Fibroblast of the aortic adventitia (primary cell): ENCODE measurements at regions not wholly inside any gene's neighbourhood (a gene's known extent, or its start where the extent isn't known, plus 50 kb on each side); places are given as distances from the start of the nearest gene placed in this dataset.

ENCODE experiments used
- DNase-seq: peaks from one replicate; pipeline ENCODE4 v3.0.0-alpha.2; 2010; ENCODE audit warnings: low read depth
- H3K4me3 ChIP-seq: 2 replicates; pipeline ENCODE4 v1.5.1; 2011; ENCODE audit warnings: low read depth, mild to moderate bottlenecking, control low read depth, low read length, moderate library complexity
- CTCF ChIP-seq: IDR thresholded peaks from 2 replicates; pipeline ENCODE4 v1.5.1; 2011; ENCODE audit warnings: mild to moderate bottlenecking, low read length, control low read depth, inconsistent platforms; ENCODE audit not compliant: insufficient read depth

DNA sequence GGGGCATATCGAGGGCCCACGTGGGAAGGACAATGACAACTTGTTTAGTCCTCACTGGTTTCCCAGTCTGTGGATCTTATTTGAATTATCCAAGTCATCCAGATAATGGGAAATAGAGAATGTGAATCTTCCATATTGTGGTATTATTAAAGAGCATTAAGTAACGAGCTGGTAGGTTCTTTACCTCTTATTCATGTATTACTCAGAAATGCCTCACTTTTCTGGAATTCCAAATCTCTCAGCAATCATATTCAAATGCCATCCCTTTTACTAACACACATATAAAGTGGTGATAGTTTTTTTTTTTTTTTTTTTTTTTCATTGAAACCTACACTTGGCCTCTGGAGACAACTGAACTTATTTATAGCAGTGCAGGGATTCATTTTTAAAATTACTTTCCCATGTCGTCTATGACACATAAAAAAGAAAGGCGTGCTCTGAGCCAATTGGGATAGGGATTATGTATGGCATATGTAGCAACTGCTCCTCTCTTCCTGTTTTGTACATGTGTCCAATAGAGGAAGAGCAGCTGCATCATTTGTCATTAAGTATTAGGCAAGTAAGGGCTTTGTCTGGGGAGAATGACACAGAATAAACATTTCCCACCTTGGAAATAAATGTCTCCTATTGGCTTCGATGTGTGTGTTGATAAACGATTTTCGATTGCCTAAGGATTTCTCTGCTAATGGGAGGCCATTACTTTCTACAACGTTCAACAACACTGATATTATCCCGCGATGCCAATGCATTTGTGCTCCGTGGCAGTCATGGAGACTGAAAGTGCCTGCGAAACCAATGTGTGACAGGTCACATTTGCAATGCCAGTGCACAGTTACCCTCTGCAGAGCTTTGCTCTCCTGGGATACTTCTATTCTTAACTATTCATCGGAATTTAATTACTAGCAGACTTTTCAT lies 78.6 kb upstream of the IFNG-AS1 start:
- no peak overlapping the region for H3K4me3 ChIP-seq
- DNase-seq = peak; percentile 91
- no peak for TF ChIP-seq CTCF

GRCh38 chr12:67911275-67911600 lies 78.0 kb upstream of the IFNG-AS1 start:
- H3K4me3 ChIP-seq = no peak overlapping the region
- DNase-seq = peak; percentile 64
- no peak for TF ChIP-seq CTCF

GRCh38 chr12:67911789-67912188 lies 77.5 kb upstream of the IFNG-AS1 start:
- no peak for DNase-seq
- TF ChIP-seq CTCF = no peak
- no peak overlapping the region for H3K4me3 ChIP-seq

DNA sequence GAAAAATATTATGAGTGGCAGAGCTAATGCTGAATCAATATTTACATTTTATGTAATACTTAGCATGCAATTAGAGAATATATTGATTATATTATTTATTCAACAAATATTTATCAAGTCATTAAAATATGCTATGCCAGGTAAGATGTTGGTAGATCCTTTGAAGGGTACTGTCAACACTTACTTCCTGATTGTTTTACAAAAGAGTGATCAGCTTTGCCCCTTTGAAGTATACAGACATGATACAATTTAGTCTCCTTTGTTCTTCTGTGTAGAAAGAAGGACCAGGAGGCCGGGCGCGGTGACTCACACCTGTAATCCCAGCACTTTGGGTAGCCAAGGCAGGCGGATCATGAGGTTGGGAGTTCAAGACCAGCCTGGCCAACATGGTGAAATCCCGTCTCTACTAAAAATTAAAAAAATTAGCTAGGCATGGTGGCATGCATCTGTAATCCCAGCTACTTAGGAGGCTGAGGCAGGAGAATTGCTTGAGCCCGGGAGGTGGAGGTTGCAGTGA lies 73.9 kb upstream of the IFNG-AS1 start:
- no peak for DNase-seq
- no peak for TF ChIP-seq CTCF

DNA sequence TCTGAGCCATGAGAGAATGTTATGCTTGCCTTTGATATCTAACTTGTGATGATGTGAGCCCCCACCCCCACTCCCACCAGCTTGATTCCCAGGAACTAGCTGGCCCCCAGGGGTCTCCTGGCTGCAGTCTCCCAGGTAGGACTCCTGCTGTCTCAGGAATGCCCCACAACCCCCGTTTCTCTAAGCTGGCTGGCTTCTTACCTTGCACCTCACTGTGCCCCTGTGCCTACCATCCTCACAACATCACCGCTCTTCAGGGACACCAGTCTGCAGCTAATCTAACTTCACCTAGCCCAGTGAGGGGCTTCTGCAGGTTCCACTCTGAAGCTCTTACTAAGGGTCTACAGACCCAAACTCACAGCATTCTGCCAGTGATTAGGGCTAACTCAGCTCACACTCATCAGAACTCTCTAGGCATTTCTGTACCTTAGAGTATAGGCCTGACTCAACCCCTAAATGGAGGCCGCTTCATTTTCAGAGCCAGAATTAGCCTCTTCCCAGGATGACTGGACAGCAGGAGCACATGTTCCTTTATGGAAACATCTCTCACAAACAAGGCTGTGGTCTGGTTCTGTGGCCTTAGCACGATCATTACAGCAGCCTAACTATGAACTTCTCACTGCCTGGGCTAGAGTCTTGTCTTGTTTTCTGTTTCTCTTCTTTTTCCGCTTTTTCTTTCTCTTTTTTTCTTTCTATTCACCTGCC lies 72.8 kb upstream of the IFNG-AS1 start:
- DNase-seq = no peak
- no peak for TF ChIP-seq CTCF
- no peak overlapping the region for H3K4me3 ChIP-seq

More for the DNA sequence above, 73.9 kb upstream of the IFNG-AS1 start:
- no peak overlapping the region for H3K4me3 ChIP-seq

DNA sequence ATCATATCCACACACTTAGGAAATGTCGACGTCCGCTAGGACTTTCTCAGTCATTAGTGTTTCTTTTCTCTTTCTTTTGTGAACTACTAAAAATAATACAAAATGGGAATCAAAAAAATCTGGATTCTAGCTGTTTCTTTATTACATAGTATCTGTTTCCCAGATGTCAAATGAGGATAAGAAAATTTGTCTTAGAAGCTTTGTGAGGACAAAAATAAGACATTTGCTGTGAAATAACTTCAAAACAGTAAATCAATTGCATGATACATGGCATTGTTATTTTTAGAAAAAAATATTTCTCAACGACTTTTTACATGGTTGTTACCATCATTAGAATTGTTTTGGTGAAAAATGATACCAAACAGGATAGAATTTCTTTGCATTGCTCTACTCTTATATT lies 71.4 kb upstream of the IFNG-AS1 start:
- H3K4me3 ChIP-seq = no peak overlapping the region
- no peak for DNase-seq
- TF ChIP-seq CTCF = no peak
